ENCODE measurements at regions not wholly inside any gene's neighbourhood (a gene's known extent, or its start where the extent isn't known, plus 50 kb on each side); places are given as distances from the start of the nearest gene placed in this dataset.
"Not testable (repeated sequence)": the region's sequence is repeated elsewhere in the genome, so short reads cannot be mapped to it uniquely, and the experiment has no call there.

GRCh38 chr16:33975744-33976143 lies 516.3 kb downstream of the TP53TG3F start:
- in situ Hi-C loops (cut with MboI; ENCODE audit: low sequenced_read_pairs in 4 of 4); H3K27ac ChIP-seq; H3K27me3 ChIP-seq: not testable (repeated sequence)

DNA sequence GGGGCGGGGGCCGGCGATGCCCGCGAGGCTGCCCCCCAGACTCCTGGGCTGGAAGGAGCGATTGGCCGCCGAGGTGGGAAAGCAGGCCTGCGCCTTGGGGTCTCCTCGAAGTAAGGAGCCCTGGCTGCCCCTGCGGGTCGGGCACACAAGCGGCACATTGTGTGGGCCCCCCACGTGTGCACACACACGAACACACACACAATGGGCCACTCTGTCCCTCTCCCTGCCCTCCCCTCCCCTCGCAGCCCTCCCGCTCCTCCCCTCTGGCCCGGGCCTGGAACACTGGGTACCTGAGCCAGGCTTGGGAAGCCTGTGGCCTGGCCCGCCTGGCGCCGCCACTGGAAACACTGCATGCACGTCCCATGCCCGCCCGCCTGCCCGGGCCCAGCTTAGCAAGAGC lies 517.1 kb downstream of the TP53TG3F start:
- H3K27ac ChIP-seq; in situ Hi-C loops (cut with MboI; ENCODE audit: low sequenced_read_pairs in 4 of 4); DNase-seq; H3K4me1 ChIP-seq; H3K9me3 ChIP-seq; H3K4me3 ChIP-seq; H3K36me3 ChIP-seq; intact Hi-C loops (cut with DNase I; ENCODE audit: low total_unique reads); H3K27me3 ChIP-seq; ATAC-seq: not testable (repeated sequence)

More at GRCh38 chr16:33975744-33976143, 516.3 kb downstream of the TP53TG3F start:
- H3K4me1 ChIP-seq; H3K4me3 ChIP-seq; H3K36me3 ChIP-seq; H3K9me3 ChIP-seq; intact Hi-C loops (cut with DNase I; ENCODE audit: low total_unique reads); DNase-seq; ATAC-seq: not testable (repeated sequence)

- in situ Hi-C loops (cut with MboI; ENCODE audit: low sequenced_read_pairs in 4 of 4); H3K27me3 ChIP-seq; H3K4me1 ChIP-seq; H3K9me3 ChIP-seq; H3K27ac ChIP-seq; H3K36me3 ChIP-seq; DNase-seq; H3K4me3 ChIP-seq; intact Hi-C loops (cut with DNase I; ENCODE audit: low total_unique reads): not testable (repeated sequence)
- peak; percentile 83 to 86 for ATAC-seq
These were observed 519.4 kb downstream of the TP53TG3F start for GRCh38 chr16:33978784-33979183.

DNA sequence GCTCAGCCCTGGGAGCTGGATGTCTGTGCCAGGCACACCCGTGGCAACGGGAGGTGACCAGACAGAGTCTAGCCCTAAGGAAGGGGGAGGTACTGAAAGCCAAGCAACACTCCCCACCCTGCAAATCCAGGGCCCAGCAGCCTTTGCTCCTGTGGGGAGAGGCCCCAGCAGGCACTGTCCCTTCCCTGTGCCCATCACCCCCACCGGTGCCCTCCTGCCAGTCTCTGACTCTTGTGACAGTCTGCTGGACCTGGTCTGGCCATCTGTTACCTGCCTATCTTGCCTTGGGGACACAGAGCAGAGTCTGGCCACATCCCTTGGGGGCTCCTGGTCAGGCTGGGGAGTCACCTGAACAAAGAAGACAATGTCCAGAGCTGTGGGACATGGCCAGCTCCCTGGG lies 520.2 kb downstream of the TP53TG3F start:
- H3K4me1 ChIP-seq; DNase-seq; in situ Hi-C loops (cut with MboI; ENCODE audit: low sequenced_read_pairs in 4 of 4); H3K27ac ChIP-seq; H3K36me3 ChIP-seq; intact Hi-C loops (cut with DNase I; ENCODE audit: low total_unique reads); H3K27me3 ChIP-seq; H3K9me3 ChIP-seq; H3K4me3 ChIP-seq: not testable (repeated sequence)
- ATAC-seq, result peak; percentile 51 to 55

DNA sequence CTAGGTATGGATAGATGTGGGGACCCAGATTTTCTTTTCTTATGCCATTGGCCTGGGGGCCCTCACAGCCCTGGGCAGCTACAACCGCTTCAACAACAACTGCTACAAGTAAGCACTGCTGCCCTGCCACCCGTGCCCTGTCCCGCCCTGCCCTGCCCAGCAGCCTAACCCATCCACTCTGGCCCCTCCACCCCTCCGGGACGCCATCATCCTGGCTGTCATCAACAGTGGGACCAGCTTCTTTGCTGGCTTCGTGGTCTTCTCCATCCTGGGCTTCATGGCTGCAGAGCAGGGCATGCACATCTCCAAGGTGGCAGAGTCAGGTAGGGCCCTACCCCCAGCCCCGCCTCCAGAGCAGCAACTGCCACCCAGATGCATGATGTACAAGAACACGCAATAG lies 521.3 kb downstream of the TP53TG3F start:
- ATAC-seq; in situ Hi-C loops (cut with MboI; ENCODE audit: low sequenced_read_pairs in 4 of 4); H3K4me1 ChIP-seq; H3K27me3 ChIP-seq; H3K4me3 ChIP-seq; H3K36me3 ChIP-seq; intact Hi-C loops (cut with DNase I; ENCODE audit: low total_unique reads); H3K9me3 ChIP-seq; H3K27ac ChIP-seq; DNase-seq: not testable (repeated sequence)

- DNase-seq; H3K36me3 ChIP-seq; H3K27me3 ChIP-seq; H3K27ac ChIP-seq; H3K4me3 ChIP-seq; intact Hi-C loops (cut with DNase I; ENCODE audit: low total_unique reads); H3K4me1 ChIP-seq; in situ Hi-C loops (cut with MboI; ENCODE audit: low sequenced_read_pairs in 4 of 4); H3K9me3 ChIP-seq: not testable (repeated sequence)
- ATAC-seq, result peak; percentile 44 to 59
These were observed 525.0 kb downstream of the TP53TG3F start for GRCh38 chr16:33984428-33984827.

GRCh38 chr16:33986521-33986920 lies 527.1 kb downstream of the TP53TG3F start:
- intact Hi-C loops (cut with DNase I; ENCODE audit: low total_unique reads); H3K9me3 ChIP-seq: not testable (repeated sequence)

GRCh38 chr16:33987348-33987963 lies 528.0 kb downstream of the TP53TG3F start:
- DNase-seq; H3K9me3 ChIP-seq; intact Hi-C loops (cut with DNase I; ENCODE audit: low total_unique reads); in situ Hi-C loops (cut with MboI; ENCODE audit: low sequenced_read_pairs in 4 of 4); H3K4me3 ChIP-seq; H3K4me1 ChIP-seq; H3K36me3 ChIP-seq; H3K27me3 ChIP-seq: not testable (repeated sequence)
- peak; percentile 32 to 56 for ATAC-seq
- peak overlapping the region in 1 of 4 donors; percentile 50 for H3K27ac ChIP-seq

More at GRCh38 chr16:33986521-33986920, 527.1 kb downstream of the TP53TG3F start:
- ATAC-seq; H3K4me3 ChIP-seq; H3K27ac ChIP-seq; H3K27me3 ChIP-seq; H3K4me1 ChIP-seq; H3K36me3 ChIP-seq; in situ Hi-C loops (cut with MboI; ENCODE audit: low sequenced_read_pairs in 4 of 4); DNase-seq: not testable (repeated sequence)

GRCh38 chr16:33988012-33988411 lies 528.6 kb downstream of the TP53TG3F start:
- in situ Hi-C loops (cut with MboI; ENCODE audit: low sequenced_read_pairs in 4 of 4); DNase-seq: not testable (repeated sequence)
- peak; percentile 19 to 41 for ATAC-seq

GRCh38 chr16:33990488-33990887 lies 531.1 kb downstream of the TP53TG3F start:
- DNase-seq; H3K36me3 ChIP-seq; H3K27me3 ChIP-seq; in situ Hi-C loops (cut with MboI; ENCODE audit: low sequenced_read_pairs in 4 of 4); H3K4me1 ChIP-seq; H3K4me3 ChIP-seq; intact Hi-C loops (cut with DNase I; ENCODE audit: low total_unique reads); H3K9me3 ChIP-seq; H3K27ac ChIP-seq: not testable (repeated sequence)
- ATAC-seq, result peak; percentile 40 to 51

More at GRCh38 chr16:33988012-33988411, 528.6 kb downstream of the TP53TG3F start:
- H3K9me3 ChIP-seq; intact Hi-C loops (cut with DNase I; ENCODE audit: low total_unique reads); H3K27ac ChIP-seq; H3K27me3 ChIP-seq; H3K4me1 ChIP-seq; H3K4me3 ChIP-seq; H3K36me3 ChIP-seq: not testable (repeated sequence)

Data from gastrocnemius medialis (tissue), 4 donors.